HCT116 (cell line): ENCODE measurements at regions not wholly inside any gene's neighbourhood (a gene's known extent, or its start where the extent isn't known, plus 50 kb on each side); places are given as distances from the start of the nearest gene placed in this dataset.

Experiments used
- ATAC-seq: fragments of 200-7000 bp; cut with Tn5 transposase; 2 replicates; pipeline ENCODE4 v1.9.1; 2020; ENCODE audit warnings: mild to moderate bottlenecking, moderate library complexity
- BruUV-seq: library from RNA; stranded (reverse); fragments of 400-500 nt; replicated peaks from 2 replicates; lab custom pipeline; 2021; lab: Mats Ljungman, UMichigan
- CTCF ChIA-PET: fragments of 300-600 bp; sonication (Branson Sonifier 250); formaldehyde crosslinking; loops from one replicate; lab custom pipeline; 2021; ENCODE audit warnings: antibody characterized with exemption; lab: Charles Lee
- POLR2A ChIA-PET: fragments of 300-600, 350-600 bp; sonication (Branson Sonifier 250); formaldehyde crosslinking; loops from one replicate; lab custom pipeline; 2021; ENCODE audit warnings: antibody characterized with exemption; lab: Charles Lee
- RAD21 ChIA-PET, 2 experiments: fragments of 300-600 bp; sonication (Branson Sonifier 250); formaldehyde crosslinking; loops; one replicate each; lab custom pipeline; 2023; ENCODE audit warnings: low total read pairs in 2 of 2; ENCODE audit not compliant: uncharacterized antibody in 2 of 2, unreplicated experiment in 2 of 2, low non-redundant PET in 1 of 2; lab: Charles Lee
- DNase-seq: peaks from one replicate; pipeline ENCODE4 v3.0.0-alpha.2; 2010; ENCODE audit warnings: low read depth, low spot score
- H2AFZ ChIP-seq: fragments of 200-600 bp; shearing (Covaris generic), sonication (generic); 2 replicates; pipeline ENCODE4 v1.6.1; 2017; ENCODE audit warnings: low read depth, mixed run types, mixed read lengths, antibody characterized with exemption, low read length; ENCODE audit not compliant: poor library complexity, severe bottlenecking
- H3K27ac ChIP-seq: 2 replicates; pipeline ENCODE4 v1.5.1; 2012; ENCODE audit warnings: low read depth, low read length
- H3K27me3 ChIP-seq: fragments of 200-600 bp; sonication (generic); 2 replicates; pipeline ENCODE4 v1.6.1; 2016; ENCODE audit warnings: mixed run types, low read length, mixed read lengths; ENCODE audit not compliant: insufficient read depth
- H3K36me3 ChIP-seq, 2 experiments: fragments of 200-500 bp in 1 of 2; fragments of 200-600 bp in 1 of 2; sonication (Bioruptor generic) in 1 of 2; sonication (generic) in 1 of 2; 2 replicates each; pipeline versions ENCODE4 v1.5.1 to v1.6.1; 2014 to 2016; ENCODE audit warnings: low read length in 2 of 2, inconsistent platforms in 1 of 2, mixed read lengths in 1 of 2, mixed run types in 1 of 2; ENCODE audit not compliant: insufficient read depth in 2 of 2, control insufficient read depth in 1 of 2
- H3K4me1 ChIP-seq, 2 experiments: fragments of 200-600 bp in 1 of 2; sonication (generic) in 1 of 2; 2 replicates each; pipeline versions ENCODE4 v1.5.1 to v1.6.1; 2012 to 2017; ENCODE audit warnings: low read length in 2 of 2, inconsistent platforms in 1 of 2, mild to moderate bottlenecking in 1 of 2, mixed read lengths in 1 of 2, mixed run types in 1 of 2, moderate library complexity in 1 of 2; ENCODE audit not compliant: insufficient read depth in 2 of 2, control insufficient read depth in 1 of 2
- H3K4me2 ChIP-seq: fragments of 200-600 bp; sonication (generic); 2 replicates; pipeline ENCODE4 v1.6.1; 2017; ENCODE audit warnings: mixed run types, low read length, mixed read lengths
- H3K4me3 ChIP-seq, 2 experiments: fragments of 200-600 bp in 1 of 2; sonication (generic) in 1 of 2; replicated peaks in 1 of 2; 2 replicates each; pipeline ENCODE4 v1.5.1; 2011 to 2016; ENCODE audit warnings: low read length in 2 of 2, control low read depth in 1 of 2, low read depth in 1 of 2, mild to moderate bottlenecking in 1 of 2, mixed read lengths in 1 of 2, mixed run types in 1 of 2
- H3K79me2 ChIP-seq: fragments of 200-600 bp; sonication (generic); 2 replicates; pipeline ENCODE4 v1.6.1; 2017; ENCODE audit warnings: mild to moderate bottlenecking, mixed run types, low read length, moderate library complexity, mixed read lengths; ENCODE audit not compliant: insufficient read depth
- H3K9ac ChIP-seq: fragments of 200-600 bp; sonication (generic); 2 replicates; pipeline ENCODE4 v1.6.1; 2016; ENCODE audit warnings: low read length, mixed read lengths
- H3K9me2 ChIP-seq: fragments of 200-600 bp; sonication (generic), shearing (Covaris generic); 2 replicates; pipeline ENCODE4 v1.6.1; 2017; ENCODE audit warnings: mixed run types, mild to moderate bottlenecking, moderate library complexity; ENCODE audit not compliant: insufficient read depth
- H3K9me3 ChIP-seq, 2 experiments: fragments of 200-500 bp in 1 of 2; fragments of 200-600 bp in 1 of 2; sonication (Bioruptor generic) in 1 of 2; sonication (generic) in 1 of 2; 2 replicates each; pipeline ENCODE4 v1.6.1; 2014 to 2017; ENCODE audit warnings: low read length in 2 of 2, mixed read lengths in 2 of 2, inconsistent platforms in 1 of 2, low read depth in 1 of 2, mild to moderate bottlenecking in 1 of 2, mixed run types in 1 of 2, moderate library complexity in 1 of 2; ENCODE audit not compliant: control insufficient read depth in 1 of 2, insufficient read depth in 1 of 2
- H4K20me1 ChIP-seq: fragments of 200-600 bp; sonication (generic), shearing (Covaris generic); 2 replicates; pipeline ENCODE4 v1.6.1; 2017; ENCODE audit warnings: mixed run types, mild to moderate bottlenecking, moderate library complexity; ENCODE audit not compliant: insufficient read depth
- EGR1 ChIP-seq: IDR thresholded peaks from 2 replicates; pipeline ENCODE4 v1.6.1; 2012; ENCODE audit warnings: low read depth
- EZH2 ChIP-seq: fragments of 200-600 bp; sonication (generic); IDR thresholded peaks from 2 replicates; pipeline ENCODE4 v1.6.1; 2017; ENCODE audit warnings: antibody characterized with exemption, mixed run types
- POLR2A ChIP-seq: IDR thresholded peaks from 2 replicates; pipeline ENCODE4 v1.7.0; 2011; ENCODE audit warnings: borderline replicate concordance; ENCODE audit not compliant: insufficient read depth, insufficient read length; ENCODE audit errors: extremely low read depth
- RAD21 ChIP-seq: IDR thresholded peaks from 2 replicates; pipeline ENCODE4 v1.6.1; 2012; ENCODE audit warnings: low read depth, mild to moderate bottlenecking
- SIN3A ChIP-seq: IDR thresholded peaks from 2 replicates; pipeline ENCODE4 v1.6.1; 2012; ENCODE audit warnings: low read depth
- SRF ChIP-seq: IDR thresholded peaks from 2 replicates; pipeline ENCODE4 v1.6.1; 2012; ENCODE audit warnings: low read depth
- ZFX ChIP-seq: fragments of 450-650 bp; IDR thresholded peaks from 2 replicates; pipeline ENCODE4 v1.6.1; 2017
- ZNF274 ChIP-seq: fragments of 200-500 bp; sonication (Bioruptor generic); IDR thresholded peaks from 2 replicates; pipeline ENCODE4 v1.6.1; 2014; ENCODE audit warnings: mild to moderate bottlenecking, low read depth, low read length, inconsistent platforms
- intact Hi-C: fragments of 100-400 bp; cut with micrococcal nuclease; formaldehyde crosslinking; loops from 2 replicates; pipeline ENCODE4 v1.10.0; 2022

GRCh38 chr6:91240878-91241603 is 654.2 kb upstream of the MAP3K7 start:
- intact Hi-C loops, result no loop called here
- H3K27ac ChIP-seq, result no peak overlapping the region
- TF ChIP-seq ZFX (no peak), SRF (no peak), EGR1 (no peak), RAD21 (no peak), ZNF274 (no peak), POLR2A (no peak)
- no peaks in the 10 kb centered on the region for H3K27me3 ChIP-seq
- CTCF ChIA-PET, result no interaction called here
- POLR2A ChIA-PET, result no interaction called here
- H3K4me3 ChIP-seq, result no peak overlapping the region
- no peaks in the 10 kb centered on the region for H3K79me2 ChIP-seq
- no peak for ATAC-seq
- H3K4me2 ChIP-seq, result no peak overlapping the region
- no peaks in the 10 kb centered on the region for H3K36me3 ChIP-seq
- H3K4me1 ChIP-seq, result no peaks in the 10 kb centered on the region
- H3K9me2 ChIP-seq, result no peaks in the 10 kb centered on the region
- no TSS peak for BruUV-seq
- H3K9ac ChIP-seq, result no peak overlapping the region
- no peaks in the 10 kb centered on the region for H4K20me1 ChIP-seq
- peaks cover 4 to 10% of the 10 kb centered on the region in 2 experiments; a peak in 2 of 4 replicates for H3K9me3 ChIP-seq
- DNase-seq, result no peak
- H2AFZ ChIP-seq, result no peak overlapping the region
- RAD21 ChIA-PET, result no interaction called here

- ATAC-seq, result no peak
- Histone ChIP-seq H3K79me2 (no peaks in the 10 kb centered on the region), H4K20me1 (no peaks in the 10 kb centered on the region)
- CTCF ChIA-PET, result no interaction called here
- no TSS peak for BruUV-seq
- TF ChIP-seq SIN3A (no peak), EZH2 (no peak)
- TF ChIP-seq, all 23 proteins: peak for 0
- peaks cover 4 to 5% of the 10 kb centered on the region in 2 experiments; a peak in 2 of 4 replicates for H3K9me3 ChIP-seq
- H3K4me1 ChIP-seq, result no peaks in the 10 kb centered on the region
- no peak overlapping the region for H2AFZ ChIP-seq
- no peaks in the 10 kb centered on the region for H3K9me2 ChIP-seq
- no peaks in the 10 kb centered on the region for H3K27me3 ChIP-seq
- ChIA-PET RAD21 (no interaction called here), POLR2A (no interaction called here)
- H3K9ac ChIP-seq, result no peak overlapping the region
- no peak overlapping the region for H3K4me2 ChIP-seq
- DNase-seq, result no peak
- intact Hi-C loops, result no loop called here
- H3K36me3 ChIP-seq, result no peaks in the 10 kb centered on the region
- H3K4me3 ChIP-seq, result no peak overlapping the region
- no peak overlapping the region for H3K27ac ChIP-seq
Measured at GRCh38 chr6:91221072-91221720, 634.3 kb upstream of the MAP3K7 start.
